Esophagus squamous epithelium (tissue), 4 donors: ENCODE measurements at regions not wholly inside any gene's neighbourhood (a gene's known extent, or its start where the extent isn't known, plus 50 kb on each side); places are given as distances from the start of the nearest gene placed in this dataset.

Experiments
- CTCF ChIP-seq, 6 experiments: fragments of 450-650 bp in 4 of 6; fragments of 200-600 bp in 2 of 6; sonication (generic) in 2 of 6; IDR thresholded peaks; one replicate each; pipeline ENCODE4 v1.5.1; 2016 to 2019; ENCODE audit warnings: antibody characterized with exemption in 6 of 6, mild to moderate bottlenecking in 4 of 6, moderate library complexity in 4 of 6
- POLR2A ChIP-seq, 4 donors: fragments of 450-650 bp; IDR thresholded peaks; one replicate each; pipeline ENCODE4 v1.6.1; 2017; ENCODE audit warnings: antibody characterized with exemption in 4 of 4, mild to moderate bottlenecking in 4 of 4, moderate library complexity in 3 of 4

GRCh38 chr14:71166180-71166837 lies 259.1 kb downstream of the PCNX1 start:
- TF ChIP-seq CTCF (IDR thresholded peaks at IDR 0.05), result peak in 3 of 6 experiments; percentile 24 to 29 (median 29)
- no peak for TF ChIP-seq POLR2A (IDR thresholded peaks at IDR 0.05)
